GM12891 (cell line): ENCODE measurements at regions not wholly inside any gene's neighbourhood (a gene's known extent, or its start where the extent isn't known, plus 50 kb on each side); places are given as distances from the start of the nearest gene placed in this dataset.

Experiments used
- POLR2A ChIP-seq: IDR thresholded peaks from 2 replicates; pipeline ENCODE4 v1.6.1; 2011; ENCODE audit warnings: low read depth, low read length, control low read depth
- POLR2AphosphoS5 ChIP-seq: IDR thresholded peaks from 2 replicates; pipeline ENCODE4 v1.6.1; 2011; ENCODE audit warnings: low read depth, low read length, control low read depth
- TAF1 ChIP-seq: IDR thresholded peaks from 2 replicates; pipeline ENCODE4 v1.6.1; 2011; ENCODE audit warnings: low read depth, low read length, control low read depth

GRCh38 chr2:30022444-30023071 is 101.2 kb upstream of the ALK start:
- TF ChIP-seq POLR2AphosphoS5, result no peak
- TF ChIP-seq TAF1, result no peak
- no peak for TF ChIP-seq POLR2A
